ENCODE measurements at regions not wholly inside any gene's neighbourhood (a gene's known extent, or its start where the extent isn't known, plus 50 kb on each side); places are given as distances from the start of the nearest gene placed in this dataset.
"Not testable (repeated sequence)": the region's sequence is repeated elsewhere in the genome, so short reads cannot be mapped to it uniquely, and the experiment has no call there.

- H3K4me3 ChIP-seq (replicated peaks in 1 of 2; ENCODE audit: low read depth in 2 of 2, low read length in 2 of 2), result no peak overlapping the region
- no peak for TF ChIP-seq CTCF (IDR thresholded peaks at IDR 0.05; ENCODE audit: low read depth, low read length)
- DNase-seq (ENCODE audit: low read depth in 2 of 2), result no peak
Measured at GRCh38 chr10:9111976-9112375, 1057.5 kb downstream of the GATA3 start.

- TF ChIP-seq CTCF (IDR thresholded peaks at IDR 0.05; ENCODE audit: low read depth, low read length), result no peak
- H3K4me3 ChIP-seq (replicated peaks in 1 of 2; ENCODE audit: low read depth in 2 of 2, low read length in 2 of 2), result no peak overlapping the region
- DNase-seq (ENCODE audit: low read depth in 2 of 2), result no peak
Measured at GRCh38 chr10:9126728-9127127, 1072.2 kb downstream of the GATA3 start.

- H3K4me3 ChIP-seq (replicated peaks in 1 of 2; ENCODE audit: low read depth in 2 of 2, low read length in 2 of 2), result no peak overlapping the region
- TF ChIP-seq CTCF (IDR thresholded peaks at IDR 0.05; ENCODE audit: low read depth, low read length), result no peak
- no peak for DNase-seq (ENCODE audit: low read depth in 2 of 2)
Measured at GRCh38 chr10:9137368-9137767, 1082.9 kb downstream of the GATA3 start.

- DNase-seq (ENCODE audit: low read depth in 2 of 2); H3K4me3 ChIP-seq (replicated peaks in 1 of 2; ENCODE audit: low read depth in 2 of 2, low read length in 2 of 2): not testable (repeated sequence)
Measured at GRCh38 chr10:9138829-9139228, 1084.3 kb downstream of the GATA3 start.

DNA sequence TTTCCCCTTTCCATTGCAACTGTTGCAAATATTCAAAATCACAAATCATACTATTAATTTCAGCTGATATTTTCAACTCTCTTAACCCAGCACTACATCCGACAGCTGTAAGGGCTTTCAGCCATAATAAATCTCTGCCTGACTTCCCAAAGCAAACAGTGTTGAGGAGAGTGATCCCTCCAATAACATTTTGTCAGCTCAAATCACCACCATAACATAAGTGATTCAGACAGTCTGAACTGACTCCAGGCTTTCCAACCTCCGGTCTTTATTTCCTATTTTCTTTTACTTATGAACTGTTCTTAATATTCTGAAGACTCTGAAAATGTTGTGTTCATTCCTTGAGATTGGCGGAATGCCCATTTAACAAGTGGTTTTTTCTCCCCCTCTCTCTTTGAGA is 1085.9 kb downstream of the GATA3 start:
- no peak for DNase-seq (ENCODE audit: low read depth in 2 of 2)

DNA sequence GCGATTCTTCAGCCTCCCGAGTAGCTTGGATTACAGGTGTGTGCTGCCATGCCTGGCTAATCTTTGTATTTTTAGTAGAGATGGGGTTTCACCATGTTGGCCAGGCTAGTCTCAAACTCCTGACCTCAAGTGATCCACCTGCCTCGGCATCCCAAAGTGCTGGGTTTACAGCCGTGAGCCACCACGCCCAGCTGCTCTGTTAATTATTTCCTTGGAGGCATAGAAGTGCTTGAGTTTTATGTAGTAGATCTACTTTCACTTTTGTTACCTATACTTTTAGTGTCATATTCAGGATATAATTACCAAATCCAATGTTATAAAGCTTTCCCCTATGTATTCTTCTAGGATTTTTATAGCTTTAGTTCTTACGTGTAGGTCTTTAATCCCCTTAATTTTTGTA is 1093.0 kb downstream of the GATA3 start:
- DNase-seq (ENCODE audit: low read depth in 2 of 2), result no peak
- H3K4me3 ChIP-seq (replicated peaks in 1 of 2; ENCODE audit: low read depth in 2 of 2, low read length in 2 of 2), result no peak overlapping the region
- no peak for TF ChIP-seq CTCF (IDR thresholded peaks at IDR 0.05; ENCODE audit: low read depth, low read length)

More for the DNA sequence above, 1085.9 kb downstream of the GATA3 start:
- no peak overlapping the region for H3K4me3 ChIP-seq (replicated peaks in 1 of 2; ENCODE audit: low read depth in 2 of 2, low read length in 2 of 2)
- no peak for TF ChIP-seq CTCF (IDR thresholded peaks at IDR 0.05; ENCODE audit: low read depth, low read length)

- no peak overlapping the region for H3K4me3 ChIP-seq (replicated peaks in 1 of 2; ENCODE audit: low read depth in 2 of 2, low read length in 2 of 2)
- no peak for TF ChIP-seq CTCF (IDR thresholded peaks at IDR 0.05; ENCODE audit: low read depth, low read length)
- DNase-seq (ENCODE audit: low read depth in 2 of 2), result no peak
Measured at GRCh38 chr10:9149134-9149533, 1094.6 kb downstream of the GATA3 start.

- H3K4me3 ChIP-seq (replicated peaks in 1 of 2; ENCODE audit: low read depth in 2 of 2, low read length in 2 of 2); DNase-seq (ENCODE audit: low read depth in 2 of 2): not testable (repeated sequence)
Measured at GRCh38 chr10:9153057-9153456, 1098.6 kb downstream of the GATA3 start.
